ENCODE measurements at regions not wholly inside any gene's neighbourhood (a gene's known extent, or its start where the extent isn't known, plus 50 kb on each side); places are given as distances from the start of the nearest gene placed in this dataset.

GRCh38 chr1:201599548-201599947 lies 60.6 kb downstream of the NAV1 start:
- H4K20me1 ChIP-seq (ENCODE audit: insufficient read depth), result no peaks in the 10 kb centered on the region
- no peaks in the 10 kb centered on the region for H3K9me3 ChIP-seq (ENCODE audit: control insufficient read depth in 1 of 2, insufficient read depth in 1 of 2, low read depth in 1 of 2, low read length in 2 of 2)
- ATAC-seq, result no peak
- no peaks in the 10 kb centered on the region for H3K36me3 ChIP-seq (ENCODE audit: control insufficient read depth in 1 of 2, insufficient read depth in 2 of 2, low read length in 2 of 2)
- intact Hi-C loops (cut with micrococcal nuclease), result no loop called here
- no peak overlapping the region for H3K27ac ChIP-seq (ENCODE audit: low read depth, low read length)
- peaks cover 0 to 7% of the 10 kb centered on the region in 2 experiments; a peak in 2 of 4 replicates for H3K4me1 ChIP-seq (ENCODE audit: control insufficient read depth in 1 of 2, insufficient read depth in 2 of 2, low read length in 2 of 2)
- no peak for DNase-seq (ENCODE audit: low read depth, low spot score)
- CTCF ChIA-PET, result no interaction called here
- H2AFZ ChIP-seq (ENCODE audit: low read depth, low read length, poor library complexity, severe bottlenecking), result no peak overlapping the region
- H3K9me2 ChIP-seq (ENCODE audit: insufficient read depth), result no peaks in the 10 kb centered on the region
- H3K9ac ChIP-seq (ENCODE audit: low read length), result no peak overlapping the region
- no peak overlapping the region for H3K4me3 ChIP-seq (replicated peaks in 1 of 2; ENCODE audit: low read depth in 1 of 2, low read length in 2 of 2)
- H3K27me3 ChIP-seq (ENCODE audit: insufficient read depth, low read length), result peaks cover 23% of the 10 kb centered on the region; the same call in 1 of the 2 replicates
- H3K79me2 ChIP-seq (ENCODE audit: insufficient read depth, low read length), result no peaks in the 10 kb centered on the region
- RAD21 ChIA-PET (ENCODE audit: low non-redundant PET in 1 of 2, low total read pairs in 2 of 2, uncharacterized antibody in 2 of 2, unreplicated experiment in 2 of 2), result no interaction called here
- BruUV-seq (replicated peaks), result no TSS peak
- TF ChIP-seq EZH2 (IDR thresholded peaks at IDR 0.05) (no peak), CBX3 (IDR thresholded peaks at IDR 0.05; ENCODE audit: low read depth) (no peak), REST (IDR thresholded peaks at IDR 0.05; ENCODE audit: low read depth) (no peak), TCF7L2 (IDR thresholded peaks at IDR 0.05; ENCODE audit: borderline replicate concordance, extremely low read depth, insufficient read depth, insufficient read length) (no peak), ATF3 (IDR thresholded peaks at IDR 0.05) (no peak), POLR2AphosphoS5 (IDR thresholded peaks at IDR 0.05; ENCODE audit: low read depth, low read length) (no peak), ZNF274 (IDR thresholded peaks at IDR 0.05; ENCODE audit: low read depth, low read length) (no peak), SRF (IDR thresholded peaks at IDR 0.05; ENCODE audit: low read depth) (no peak), CTCF (IDR thresholded peaks at IDR 0.05 in 2 of 3, conservative IDR thresholded peaks at IDR 0.05 in 1 of 3; ENCODE audit: borderline replicate concordance in 1 of 3, insufficient read depth in 1 of 3, low read depth in 2 of 3, low read length in 2 of 3) (no peak), ZFX (IDR thresholded peaks at IDR 0.05) (no peak)
- POLR2A ChIA-PET, result no interaction called here
- no peak overlapping the region for H3K4me2 ChIP-seq (ENCODE audit: low read length)
